Forelimb muscle (tissue), 1 donor: ENCODE measurements at regions not wholly inside any gene's neighbourhood (a gene's known extent, or its start where the extent isn't known, plus 50 kb on each side); places are given as distances from the start of the nearest gene placed in this dataset.
A peak's percentile ranks its signal among the peaks of the same experiment; 100 is the strongest.
"Not testable (repeated sequence)": the region's sequence is repeated elsewhere in the genome, so short reads cannot be mapped to it uniquely, and the experiment has no call there.

Experiments
- DNase-seq: peaks from one replicate; pipeline ENCODE4 v3.0.0-alpha.2; 2013; ENCODE audit warnings: low read depth

GRCh38 chr3:66629150-66629981 is 128.5 kb upstream of the LRIG1 start:
- peak; percentile 22 for DNase-seq

- DNase-seq: no peak
Observed at GRCh38 chr3:66629982-66630368, 129.2 kb upstream of the LRIG1 start.

GRCh38 chr3:66633402-66634381 is 132.9 kb upstream of the LRIG1 start:
- DNase-seq: no peak

GRCh38 chr3:66638717-66639116 is 137.9 kb upstream of the LRIG1 start:
- DNase-seq: no peak

GRCh38 chr3:66639809-66640356 is 139.1 kb upstream of the LRIG1 start:
- DNase-seq: no peak

GRCh38 chr3:66642019-66642418 is 141.2 kb upstream of the LRIG1 start:
- DNase-seq: no peak

- DNase-seq: no peak
Observed at GRCh38 chr3:66642484-66642883, 141.7 kb upstream of the LRIG1 start.

GRCh38 chr3:66644549-66644948 is 143.7 kb upstream of the LRIG1 start:
- no peak for DNase-seq

- DNase-seq: no peak
Observed at GRCh38 chr3:66648975-66649374, 148.2 kb upstream of the LRIG1 start.

- DNase-seq: not testable (repeated sequence)
Observed at GRCh38 chr3:66651520-66651919, 150.7 kb upstream of the LRIG1 start.

GRCh38 chr3:66652100-66652499 is 151.3 kb upstream of the LRIG1 start:
- DNase-seq: not testable (repeated sequence)

- no peak for DNase-seq
Observed at GRCh38 chr3:66655044-66655443, 154.2 kb upstream of the LRIG1 start.

GRCh38 chr3:66655671-66656070 is 154.8 kb upstream of the LRIG1 start:
- DNase-seq: no peak

- DNase-seq: no peak
Observed at GRCh38 chr3:66656609-66657008, 155.8 kb upstream of the LRIG1 start.

- no peak for DNase-seq
Observed at GRCh38 chr3:66659056-66659455, 158.2 kb upstream of the LRIG1 start.

GRCh38 chr3:66661628-66662027 is 160.8 kb upstream of the LRIG1 start:
- DNase-seq: no peak

- no peak for DNase-seq
Observed at GRCh38 chr3:66662894-66663293, 162.1 kb upstream of the LRIG1 start.

- no peak for DNase-seq
Observed at GRCh38 chr3:66665021-66665695, 164.3 kb upstream of the LRIG1 start.

- no peak for DNase-seq
Observed at GRCh38 chr3:66666362-66666761, 165.5 kb upstream of the LRIG1 start.

- no peak for DNase-seq
Observed at GRCh38 chr3:66667263-66667662, 166.4 kb upstream of the LRIG1 start.

GRCh38 chr3:66671291-66671690 is 170.5 kb upstream of the LRIG1 start:
- DNase-seq: no peak

- no peak for DNase-seq
Observed at GRCh38 chr3:66672830-66673229, 172.0 kb upstream of the LRIG1 start.
